SKM-1 (cell line): ENCODE measurements at regions not wholly inside any gene's neighbourhood (a gene's known extent, or its start where the extent isn't known, plus 50 kb on each side); places are given as distances from the start of the nearest gene placed in this dataset.
"Not testable (repeated sequence)": the region's sequence is repeated elsewhere in the genome, so short reads cannot be mapped to it uniquely, and the experiment has no call there.

ENCODE experiments used
- DNase-seq: peaks from one replicate; lab custom pipeline; 2025; ENCODE audit not compliant: unreplicated experiment; lab: John Stamatoyannopoulos, UW

DNA sequence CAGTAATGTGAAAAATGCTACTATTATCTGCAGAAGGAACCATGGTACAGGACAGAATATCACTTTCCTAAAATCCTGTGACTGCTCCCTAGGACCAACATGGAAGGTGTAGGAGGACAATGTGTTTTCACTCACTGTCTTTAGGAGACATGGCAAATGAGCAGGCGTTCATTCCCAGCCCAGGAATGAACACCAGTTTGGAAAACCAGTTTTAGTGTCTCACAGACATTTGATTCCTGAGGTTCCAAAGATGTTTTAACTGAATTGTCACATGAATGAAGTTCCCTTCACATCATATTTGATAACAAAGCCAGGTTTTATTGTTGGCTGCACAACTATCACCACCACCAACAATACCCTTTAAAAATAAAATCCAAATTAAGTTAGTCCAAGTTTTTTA lies 178.2 kb downstream of the ENC1 start:
- DNase-seq = no peak

DNA sequence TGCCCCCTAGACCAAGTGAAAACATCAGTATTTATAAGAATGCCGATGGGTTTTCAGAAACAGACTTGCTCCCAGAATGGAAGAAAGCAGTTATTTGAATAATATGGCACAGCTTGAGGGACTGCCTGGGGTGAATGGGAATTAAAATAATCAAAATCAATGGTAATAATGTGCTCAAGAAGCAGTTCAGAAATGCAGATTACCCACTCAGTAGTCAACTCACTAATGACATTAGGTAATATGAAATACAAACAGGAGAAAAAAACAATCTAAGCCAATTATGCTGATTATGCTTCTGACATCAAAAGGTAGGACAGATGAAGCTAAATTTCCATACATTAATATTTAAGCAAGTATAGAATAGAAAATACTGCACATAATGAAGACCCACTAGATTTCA lies 179.3 kb downstream of the ENC1 start:
- DNase-seq = no peak

DNA sequence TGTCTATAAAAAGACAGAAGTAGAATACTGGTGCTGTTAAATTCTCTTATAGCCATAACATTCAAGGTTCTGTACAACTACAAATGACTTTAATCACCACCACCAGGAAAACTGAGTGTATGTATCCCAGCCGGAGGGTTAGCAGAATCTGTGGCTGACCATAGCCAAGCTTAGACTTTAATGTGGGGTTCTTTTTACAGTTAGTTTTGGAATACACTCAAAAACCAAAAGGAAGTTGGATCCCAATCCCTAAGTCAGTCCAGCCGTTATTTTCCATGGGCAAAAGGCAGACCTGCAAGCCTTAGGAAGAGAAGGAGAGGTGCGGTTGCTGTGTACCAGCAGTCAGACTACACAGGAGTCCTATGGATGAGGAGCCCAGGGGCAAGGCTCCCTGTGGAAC lies 179.8 kb downstream of the ENC1 start:
- DNase-seq = no peak

DNA sequence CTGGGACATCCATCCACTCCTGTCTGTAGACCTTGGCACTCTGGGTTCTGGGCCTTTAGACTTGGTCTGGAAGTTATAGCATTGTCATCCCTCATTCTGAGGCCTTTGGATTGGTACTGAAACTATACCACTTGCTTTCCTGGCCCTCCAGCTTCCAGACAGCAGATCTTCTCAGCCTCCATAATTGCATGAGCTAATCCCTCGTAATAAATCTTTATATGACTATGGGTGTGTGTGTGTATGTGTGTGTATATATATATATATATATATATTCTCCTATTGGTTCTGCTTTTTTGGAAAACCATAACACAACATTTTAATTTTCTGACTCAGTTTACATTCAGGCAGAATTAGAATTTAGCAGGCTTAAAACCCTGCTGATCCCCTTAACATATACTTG lies 180.5 kb downstream of the ENC1 start:
- no peak for DNase-seq

DNA sequence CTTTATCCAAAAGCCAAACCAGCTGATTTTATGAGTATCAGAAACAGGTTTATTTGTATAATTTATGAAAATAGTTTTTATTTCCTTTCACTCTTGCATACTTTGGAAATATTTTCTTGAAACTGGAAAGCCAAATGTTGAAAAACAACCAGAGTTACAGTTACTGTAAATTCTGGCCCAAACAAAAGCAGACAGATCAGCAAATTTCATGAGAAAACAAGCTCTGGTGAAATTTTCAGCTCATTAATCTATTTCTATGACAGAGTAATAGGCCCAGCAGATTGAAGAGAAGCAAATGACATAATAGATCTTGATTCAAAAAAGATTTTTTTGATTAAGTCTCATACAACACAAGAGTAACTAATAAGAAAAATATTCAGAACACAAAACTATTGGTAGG lies 182.7 kb downstream of the ENC1 start:
- DNase-seq = no peak

DNA sequence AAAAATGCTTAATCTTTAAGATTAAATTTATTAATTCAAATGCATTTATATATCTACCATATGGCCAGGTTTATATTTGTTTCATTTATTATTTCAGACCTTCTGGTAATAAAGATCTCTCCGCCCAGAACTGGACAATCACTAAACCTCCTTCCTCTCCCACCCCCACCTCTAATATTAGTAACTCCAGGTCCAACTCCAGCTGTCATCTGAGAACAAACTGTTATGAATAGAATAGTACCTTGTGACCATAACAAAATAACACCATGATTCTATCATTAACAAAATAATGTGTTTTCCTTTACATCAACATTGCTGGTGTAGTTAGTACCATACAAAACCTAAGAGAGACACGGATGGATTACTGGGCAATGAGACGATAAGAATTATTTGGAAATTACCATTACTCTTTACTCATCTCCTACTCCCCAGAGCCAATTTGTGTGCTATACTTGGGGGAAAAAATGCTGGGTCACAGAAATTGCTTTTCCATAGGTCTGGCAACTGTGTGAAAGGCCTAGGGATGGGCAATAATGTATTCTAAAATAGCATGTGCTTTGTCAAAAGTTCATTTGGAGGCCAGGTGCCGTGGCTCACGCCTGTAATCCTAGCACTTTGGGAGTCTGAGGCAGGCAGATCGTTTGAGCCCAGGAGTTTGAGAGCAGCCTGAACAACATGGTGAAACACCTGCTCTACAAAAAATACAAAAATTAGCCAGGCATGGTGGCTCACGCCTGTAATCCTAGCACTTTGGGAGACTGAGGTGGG lies 186.1 kb downstream of the ENC1 start:
- no peak for DNase-seq

DNA sequence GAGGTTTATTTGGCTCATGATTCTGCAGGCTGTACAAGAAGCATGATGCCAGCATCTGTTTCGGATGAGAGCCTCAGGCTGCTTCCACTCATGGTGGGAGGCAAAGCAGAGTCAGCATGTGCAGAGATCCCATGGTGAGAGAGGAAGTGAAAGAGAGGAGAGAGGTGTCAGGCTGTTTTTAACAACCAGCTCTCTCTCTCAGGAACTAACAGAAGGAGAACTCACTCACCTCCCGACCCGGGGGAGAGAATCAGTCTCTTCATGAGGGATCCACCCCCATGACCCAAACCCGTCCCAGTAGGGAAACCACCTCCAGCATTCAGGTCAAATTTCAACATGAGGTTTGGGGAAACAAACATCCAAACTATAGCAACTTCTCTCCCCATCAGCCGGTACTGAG lies 187.7 kb downstream of the ENC1 start:
- peak; percentile 56 for DNase-seq

DNA sequence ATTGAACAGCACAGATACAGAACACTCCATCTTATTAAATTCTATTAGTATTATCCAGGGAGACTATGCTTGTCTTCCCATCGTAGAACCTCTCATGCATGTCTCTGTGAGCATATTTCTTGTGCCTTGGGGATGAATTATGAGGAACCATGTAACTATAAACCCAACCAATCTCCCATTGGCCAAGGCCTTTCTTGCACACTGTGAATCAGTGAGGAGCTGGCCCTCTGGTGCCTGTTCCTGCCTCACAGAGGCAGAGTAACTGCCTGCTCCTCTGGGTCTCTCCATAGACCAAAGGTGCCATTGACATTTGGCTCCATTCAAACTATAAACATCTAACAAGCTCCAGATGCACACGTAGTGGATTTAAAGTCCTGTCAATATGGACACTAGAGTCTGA lies 190.4 kb downstream of the ENC1 start:
- no peak for DNase-seq

DNA sequence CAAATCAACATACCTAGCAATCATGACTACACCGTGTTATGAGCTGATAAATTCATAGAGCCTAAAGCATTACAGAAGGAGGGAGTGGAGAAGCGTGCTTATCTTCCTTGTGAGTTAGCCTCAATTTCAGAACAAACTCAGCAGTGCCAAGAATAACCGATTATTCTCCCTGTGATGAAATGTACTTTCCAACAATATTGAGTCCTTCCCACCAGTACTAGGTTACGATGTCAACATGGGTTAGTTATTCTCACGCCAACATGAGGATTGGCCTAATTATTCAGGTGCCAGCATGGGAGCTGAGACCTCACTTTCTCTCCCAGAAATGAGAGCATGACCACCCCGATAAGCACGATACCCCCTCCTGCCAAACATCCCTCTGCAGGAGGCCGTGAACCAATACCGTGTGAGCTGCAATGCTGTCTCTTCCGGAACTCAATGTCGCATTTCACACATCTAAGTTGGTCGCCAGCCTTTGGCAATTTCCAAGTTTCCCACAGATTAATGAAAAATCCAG lies 193.7 kb downstream of the ENC1 start:
- no peak for DNase-seq

DNA sequence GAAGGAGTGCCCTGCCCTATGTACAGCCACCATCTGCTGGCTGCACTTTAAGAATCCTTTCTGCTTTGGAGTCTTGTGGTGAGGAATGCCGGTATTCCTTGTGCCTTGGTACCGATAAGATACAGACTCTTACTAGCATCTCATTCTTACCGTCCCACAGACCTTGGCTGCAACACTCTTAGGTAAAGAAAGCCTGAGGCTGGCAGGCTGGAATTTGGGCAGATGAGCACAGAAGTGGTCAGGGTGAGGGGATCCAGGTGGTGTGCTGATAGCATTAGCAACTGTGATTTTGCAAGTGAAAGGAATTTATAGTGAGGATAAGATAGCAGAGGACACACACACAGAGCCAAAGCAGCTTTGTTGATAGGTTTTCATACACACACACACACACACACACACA lies 198.1 kb downstream of the ENC1 start:
- DNase-seq = no peak

DNA sequence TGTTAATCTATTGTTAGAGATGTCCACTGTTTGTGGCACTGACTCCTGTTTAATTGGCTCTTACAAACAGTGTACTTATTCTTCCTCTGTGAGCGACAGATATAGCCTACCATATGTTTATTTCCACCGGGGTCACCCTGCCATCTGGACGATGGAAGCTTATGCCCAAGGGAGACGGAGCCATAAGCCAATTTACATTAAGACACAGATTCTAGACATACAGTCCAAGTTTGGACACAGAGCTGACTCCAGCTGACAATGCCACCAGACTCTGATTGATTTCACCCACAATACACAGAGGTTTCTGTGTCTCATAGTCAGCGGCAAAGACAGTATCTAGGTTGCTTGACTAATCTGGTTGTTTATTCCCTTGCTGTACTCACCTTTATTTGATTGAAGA lies 198.9 kb downstream of the ENC1 start:
- no peak for DNase-seq

DNA sequence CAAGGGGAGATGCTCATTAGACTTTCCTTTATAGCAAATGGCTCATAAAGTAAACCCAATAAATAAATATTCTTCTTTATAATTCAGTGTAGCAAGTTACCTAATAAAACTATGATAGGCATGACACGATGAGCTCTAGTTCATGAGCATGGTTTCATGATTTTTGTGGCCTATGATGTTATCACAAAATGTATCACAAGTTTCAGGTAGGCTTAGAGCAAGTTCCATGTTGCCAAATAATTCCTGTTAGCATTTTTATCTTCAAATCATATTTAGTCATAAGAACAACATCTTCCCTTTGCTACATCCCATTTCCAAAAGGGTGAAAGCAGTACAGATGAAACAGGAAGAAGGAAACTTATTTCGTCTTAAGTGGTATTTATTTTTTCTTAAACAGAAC lies 200.2 kb downstream of the ENC1 start:
- DNase-seq = no peak

DNA sequence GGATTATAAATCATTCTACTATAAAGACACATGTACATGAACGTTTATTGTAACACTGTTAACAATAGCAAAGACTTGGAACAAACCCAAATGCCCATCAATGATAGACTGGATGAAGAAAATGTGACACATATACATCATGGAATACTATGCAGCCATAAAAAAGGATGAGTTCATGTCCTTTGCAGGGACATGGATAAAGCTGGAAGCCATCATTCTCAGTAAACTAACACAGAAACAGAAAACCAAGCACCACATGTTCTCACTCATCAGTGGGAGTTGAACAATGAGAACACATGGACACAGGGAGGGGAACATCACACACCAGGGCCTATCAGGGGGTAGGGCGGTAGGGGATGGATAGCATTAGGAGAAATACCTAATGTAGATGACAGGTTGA lies 202.7 kb downstream of the ENC1 start:
- DNase-seq = not testable (repeated sequence)

DNA sequence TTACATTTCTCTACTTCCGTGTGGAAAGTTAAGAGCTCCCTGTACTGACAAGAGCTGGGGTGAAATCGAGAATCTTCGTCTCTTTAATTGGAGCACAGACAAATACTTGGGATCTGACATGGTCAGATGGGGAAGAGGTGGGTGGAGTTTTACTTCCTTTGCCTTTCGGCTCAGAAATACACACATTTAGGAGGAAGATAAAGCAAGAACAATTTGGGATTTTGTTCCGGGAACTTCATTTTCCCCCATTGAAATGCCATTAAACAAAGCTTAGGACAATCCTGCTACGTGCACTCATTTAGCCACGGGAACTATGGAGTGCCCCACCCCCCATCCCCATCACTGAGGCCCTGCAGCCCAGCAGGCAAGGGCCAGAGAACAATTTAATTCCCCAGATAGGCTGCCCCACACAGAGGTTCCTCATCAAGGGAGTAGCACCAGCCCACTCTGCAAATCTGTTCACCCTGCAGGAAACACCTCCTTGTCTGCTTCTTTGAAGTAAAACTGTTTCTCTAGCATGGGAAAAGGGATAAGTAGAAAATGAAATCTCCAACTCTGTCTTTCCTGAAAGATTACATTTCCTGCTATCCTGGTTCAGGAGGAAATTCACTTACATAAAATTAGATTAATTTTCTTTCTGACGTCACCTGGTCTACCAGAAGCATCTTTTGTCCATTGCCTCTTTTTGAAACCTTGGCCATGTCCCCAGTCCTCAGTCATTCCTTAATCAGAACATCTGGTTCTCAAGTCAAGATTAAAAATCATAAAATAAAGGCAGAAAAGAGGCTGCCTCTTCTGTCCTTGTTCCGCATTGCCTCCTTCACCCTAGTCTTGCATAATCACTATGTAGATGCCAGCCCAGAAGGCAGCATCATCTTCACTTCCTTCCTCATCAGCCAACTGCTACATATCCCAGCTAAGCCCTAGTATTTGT lies 206.4 kb downstream of the ENC1 start:
- DNase-seq = peak; percentile 83

DNA sequence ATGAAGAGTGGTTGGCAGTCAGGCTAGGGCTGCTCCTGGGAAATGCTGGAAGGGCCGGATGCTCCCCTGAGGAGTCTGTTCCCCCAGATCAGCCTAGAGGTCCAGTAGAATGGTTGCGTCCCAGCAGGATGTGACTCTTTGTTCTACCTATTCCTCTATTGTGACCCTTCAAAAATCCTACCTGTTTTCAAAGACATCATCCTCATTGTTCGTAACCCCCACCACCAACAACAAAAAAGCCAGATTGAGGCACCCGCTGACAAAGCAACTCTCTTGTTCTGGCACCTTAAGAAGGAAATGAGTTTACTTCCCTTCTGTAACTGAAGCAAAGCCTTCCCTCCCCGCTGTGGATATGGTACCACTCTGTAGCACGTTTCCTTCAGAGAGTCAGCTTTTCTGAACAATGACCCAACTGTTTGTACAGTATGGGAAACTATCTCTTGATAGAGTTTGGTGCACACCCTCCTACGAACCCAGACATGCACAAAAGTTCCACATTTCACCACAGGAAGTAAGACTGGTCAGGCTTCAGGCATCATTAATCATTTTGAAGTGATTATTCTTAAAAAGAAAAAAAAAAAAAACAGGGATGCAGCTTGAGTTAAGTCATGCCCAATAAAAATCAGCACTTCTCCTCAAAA lies 207.2 kb downstream of the ENC1 start:
- peak; percentile 68 for DNase-seq

DNA sequence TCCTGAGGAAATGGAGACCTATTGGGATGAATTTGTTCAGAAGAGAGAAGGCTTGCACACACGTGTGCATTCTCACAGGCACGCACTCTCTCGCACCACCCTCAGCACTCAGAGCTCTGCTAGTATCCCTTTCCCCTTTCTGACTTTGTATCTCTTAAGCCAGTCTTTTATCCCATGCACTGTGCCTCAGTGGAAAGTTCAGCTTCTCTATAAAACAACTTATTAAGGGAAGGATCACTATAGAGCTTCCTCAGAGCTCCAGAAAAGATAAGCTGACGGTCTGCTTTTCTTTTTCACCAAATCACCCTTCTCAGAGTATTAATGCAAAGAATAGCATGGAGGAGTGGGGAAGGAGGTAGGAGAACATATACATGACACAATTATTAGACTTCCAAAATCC lies 207.8 kb downstream of the ENC1 start:
- DNase-seq = no peak

DNA sequence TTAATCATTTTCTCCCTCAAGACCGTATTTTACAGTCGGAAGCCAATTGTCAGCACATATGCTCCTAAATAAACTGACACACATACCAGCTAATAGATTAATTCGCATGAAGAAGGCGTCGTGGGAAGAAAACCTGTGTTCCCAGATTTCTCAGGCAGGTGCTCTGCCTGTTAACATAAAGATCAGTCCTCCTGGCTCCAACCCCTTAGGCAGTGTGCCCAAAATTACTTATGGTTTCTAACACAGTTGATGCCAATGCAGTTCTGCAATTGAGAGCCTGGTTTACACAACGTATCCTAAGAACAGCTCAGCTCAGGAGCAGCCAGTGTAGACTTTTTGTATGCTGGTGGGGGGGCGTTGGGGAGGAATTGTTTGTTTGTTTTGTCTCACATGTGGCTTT lies 208.3 kb downstream of the ENC1 start:
- no peak for DNase-seq

DNA sequence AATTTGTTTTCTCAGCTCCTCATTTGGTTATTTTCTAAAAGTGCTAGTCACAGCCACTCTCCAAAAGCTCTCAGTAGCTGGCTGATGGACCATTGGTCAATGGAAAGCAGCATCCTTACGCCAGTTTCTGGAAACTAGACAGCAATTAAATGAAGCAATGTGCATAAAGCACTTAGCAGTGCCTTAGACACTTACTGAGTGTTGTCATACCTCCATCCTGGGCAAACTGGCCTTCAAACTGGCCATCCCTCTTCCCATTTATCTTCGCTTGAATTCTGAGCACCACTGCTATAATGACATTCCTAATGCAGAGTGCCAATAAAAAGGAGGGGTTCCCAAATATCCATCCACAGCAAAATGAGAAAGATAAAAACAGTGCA lies 209.2 kb downstream of the ENC1 start:
- DNase-seq = no peak

DNA sequence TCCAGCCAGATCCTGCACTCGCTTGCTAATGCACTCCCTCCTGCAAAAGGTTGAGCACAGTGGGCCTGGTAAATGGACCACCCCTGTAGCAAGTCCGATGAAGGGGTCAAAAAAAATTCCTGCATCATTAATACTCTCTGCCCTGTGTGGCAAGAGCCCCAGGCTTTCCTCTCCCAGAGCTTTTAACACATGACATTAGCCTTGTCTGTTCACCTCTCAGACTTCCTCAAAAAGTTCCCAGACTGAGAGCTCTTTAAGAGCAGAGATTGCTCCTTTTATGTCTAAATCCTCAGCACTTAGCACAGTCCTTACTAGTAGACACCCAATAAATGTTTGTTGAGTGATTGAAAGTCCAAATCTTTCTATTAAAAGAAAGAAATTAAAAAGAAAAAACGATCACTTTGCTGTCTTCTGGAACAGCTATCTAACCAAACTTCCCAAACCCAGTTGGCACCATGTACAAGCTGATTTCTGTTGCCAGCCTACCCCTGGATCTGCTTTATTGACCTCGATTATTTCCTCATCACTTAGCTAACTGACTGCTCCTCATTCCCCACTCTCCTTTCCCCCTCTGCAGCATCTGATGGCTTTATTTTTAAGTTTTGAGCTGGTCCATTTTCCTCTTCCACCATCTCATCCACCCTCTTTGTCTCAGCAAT lies 209.8 kb downstream of the ENC1 start:
- no peak for DNase-seq

DNA sequence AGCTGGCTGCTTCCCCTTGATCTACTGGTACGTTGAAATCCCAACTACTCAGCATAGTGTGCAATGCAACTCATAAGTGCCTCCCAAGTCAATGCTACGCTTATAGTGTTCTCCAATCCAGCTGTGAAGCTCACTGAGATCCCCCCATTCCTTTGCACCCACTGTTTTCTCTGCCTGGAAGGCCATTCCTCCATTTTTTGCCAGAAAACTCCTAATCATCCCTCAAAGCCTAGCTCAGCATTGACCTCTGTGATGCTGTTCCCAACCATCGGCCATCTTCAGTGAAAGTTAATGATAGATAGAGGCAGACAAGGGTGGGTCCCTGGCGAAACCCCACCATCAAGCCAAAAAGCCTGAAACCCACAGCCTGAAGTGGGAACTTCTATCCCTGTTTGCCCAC lies 211.0 kb downstream of the ENC1 start:
- DNase-seq = no peak

DNA sequence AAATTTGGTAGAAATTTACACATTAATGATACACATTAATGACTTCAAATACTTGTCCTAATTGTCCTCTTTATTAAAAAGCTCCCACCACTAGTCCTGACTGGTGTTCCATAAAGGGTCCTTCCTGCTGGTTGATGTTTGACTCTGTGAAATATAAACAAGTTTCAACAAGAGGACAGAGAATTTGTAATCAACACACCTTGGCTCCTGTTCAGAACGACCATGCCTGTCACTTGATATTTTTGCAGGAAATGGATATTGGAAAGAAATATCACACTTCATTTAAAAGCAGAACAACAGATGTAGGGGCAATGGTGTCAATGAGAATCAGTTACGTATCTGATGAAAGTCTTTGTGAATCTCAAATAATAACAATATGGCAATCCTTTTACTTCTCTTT lies 211.7 kb downstream of the ENC1 start:
- no peak for DNase-seq
